Activated effector memory CD4-positive, alpha-beta T cell treated with Interleukin-2 at 50 U/mL for 16 hours (primary cell): ENCODE measurements at regions not wholly inside any gene's neighbourhood (a gene's known extent, or its start where the extent isn't known, plus 50 kb on each side); places are given as distances from the start of the nearest gene placed in this dataset.
"Not testable (repeated sequence)": the region's sequence is repeated elsewhere in the genome, so short reads cannot be mapped to it uniquely, and the experiment has no call there.

Experiments
- DNase-seq: peaks from one replicate; pipeline ENCODE4 v3.0.0-alpha.2; 2020

DNA sequence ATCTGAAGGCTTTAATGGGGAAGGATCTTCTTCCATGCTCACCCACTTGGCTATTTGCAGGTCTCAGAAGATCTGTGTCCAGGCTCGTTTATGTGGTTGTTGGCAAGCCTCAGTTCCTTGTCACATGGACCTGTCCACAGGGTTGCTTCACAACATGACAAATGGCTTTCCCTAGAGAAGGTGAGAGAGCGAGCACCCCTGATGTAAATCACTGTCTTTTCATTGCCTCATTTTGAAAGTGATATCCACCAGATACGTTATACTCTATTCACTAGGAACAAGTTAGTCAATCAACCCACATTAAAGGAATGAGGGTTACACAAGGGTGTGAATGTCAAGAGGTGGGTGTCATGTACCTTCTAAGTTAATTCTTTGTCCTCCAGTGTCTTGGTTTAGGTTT is 433.3 kb downstream of the RPS6KC1 start:
- DNase-seq, result no peak

DNA sequence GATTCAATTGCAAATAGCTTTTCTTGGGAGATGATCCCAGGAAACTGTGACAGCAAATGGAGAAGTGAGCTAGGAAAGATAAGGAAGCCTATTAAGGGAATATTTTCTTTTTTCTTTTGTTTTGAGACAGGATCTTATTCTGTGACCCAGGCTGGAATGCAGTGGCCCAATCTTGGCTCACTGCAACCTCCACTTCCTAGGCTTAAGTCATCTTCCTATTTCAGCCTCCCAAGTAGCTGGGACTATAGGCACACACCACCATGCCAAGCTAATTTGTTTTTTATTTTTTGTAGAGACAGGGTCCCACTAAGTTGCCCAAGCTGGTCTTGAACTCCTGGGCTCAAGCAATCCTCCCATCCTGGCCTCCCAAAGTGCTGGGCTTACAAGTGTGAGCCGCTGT is 433.7 kb downstream of the RPS6KC1 start:
- DNase-seq, result no peak

DNA sequence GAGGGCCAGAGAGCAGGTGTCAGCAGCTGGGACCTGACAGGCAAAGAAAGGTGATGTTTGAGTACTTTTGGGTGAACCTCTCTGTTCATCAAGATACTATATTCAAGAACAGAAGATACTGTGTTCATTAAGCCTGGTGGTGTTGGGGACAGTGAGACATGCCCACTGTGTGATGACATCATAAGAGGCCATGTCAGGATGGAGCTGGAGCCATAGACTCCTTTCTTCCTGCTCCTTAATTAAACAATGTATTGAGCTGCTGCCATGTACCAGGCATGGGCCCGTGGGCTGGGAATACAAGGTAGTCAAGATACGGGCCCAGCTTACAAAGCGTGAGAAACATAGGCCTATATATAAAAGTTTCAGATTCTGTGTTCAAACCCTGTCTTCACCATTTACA is 435.4 kb downstream of the RPS6KC1 start:
- DNase-seq, result no peak

DNA sequence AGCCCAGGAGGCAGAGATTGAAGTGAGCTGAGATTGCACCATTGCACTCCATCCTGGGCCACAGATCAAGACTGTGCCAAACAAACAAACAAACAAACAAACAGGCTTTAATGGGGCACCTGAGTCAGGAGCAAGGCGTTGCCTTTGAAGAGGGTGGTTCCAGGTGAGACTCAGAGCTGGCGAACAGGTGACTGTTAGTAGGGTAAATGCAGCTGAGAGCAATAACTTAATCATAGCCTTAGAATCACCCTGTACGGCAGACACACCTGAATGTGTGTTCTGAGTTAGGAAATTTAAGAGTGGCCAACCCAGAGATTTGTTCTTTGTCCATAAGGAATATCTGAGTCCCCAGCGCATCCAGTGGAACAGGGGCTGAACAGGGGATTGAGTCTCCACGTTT is 440.4 kb downstream of the RPS6KC1 start:
- no peak for DNase-seq

DNA sequence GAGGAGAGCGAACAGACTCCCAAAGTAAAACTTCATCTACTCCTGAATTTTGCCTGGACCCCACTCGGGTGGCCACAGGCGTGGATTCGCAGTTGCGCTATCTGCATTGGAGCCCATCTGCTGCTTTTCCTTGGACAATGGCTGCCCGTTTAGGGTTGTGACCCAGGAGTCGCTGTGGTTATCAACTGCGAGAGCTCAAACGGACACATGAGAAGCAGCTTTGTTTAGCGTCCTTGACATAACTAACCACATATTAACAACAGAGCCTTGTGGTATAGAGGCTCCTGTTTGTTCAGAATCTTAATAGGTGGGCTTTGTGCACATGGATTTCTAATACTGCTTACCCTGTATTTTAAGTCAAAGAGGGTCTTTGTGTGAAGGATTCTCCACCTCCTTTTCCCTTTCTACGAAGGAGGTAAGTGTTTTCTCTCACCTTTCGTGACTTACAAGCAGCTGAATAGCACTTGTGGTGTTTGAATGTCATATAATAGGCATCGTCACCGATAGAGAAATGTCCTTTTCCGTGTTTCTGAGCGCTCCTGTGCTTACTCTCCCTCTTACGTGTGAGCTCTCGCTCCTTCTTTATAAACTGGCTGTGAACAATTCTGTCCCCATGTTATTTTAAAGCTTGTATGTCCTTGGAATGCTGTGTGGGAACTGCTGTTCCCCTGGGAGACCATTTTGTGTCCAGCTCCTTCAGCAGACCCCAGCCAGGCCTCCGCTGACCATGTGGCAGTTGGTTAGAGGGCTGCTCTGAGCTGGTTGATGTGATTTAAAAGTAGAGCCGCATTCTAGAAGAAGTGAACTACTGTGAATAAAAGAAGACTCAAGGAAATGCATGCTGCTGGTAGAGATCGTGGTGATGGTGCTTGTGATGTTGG is 441.4 kb downstream of the RPS6KC1 start:
- DNase-seq, result no peak

DNA sequence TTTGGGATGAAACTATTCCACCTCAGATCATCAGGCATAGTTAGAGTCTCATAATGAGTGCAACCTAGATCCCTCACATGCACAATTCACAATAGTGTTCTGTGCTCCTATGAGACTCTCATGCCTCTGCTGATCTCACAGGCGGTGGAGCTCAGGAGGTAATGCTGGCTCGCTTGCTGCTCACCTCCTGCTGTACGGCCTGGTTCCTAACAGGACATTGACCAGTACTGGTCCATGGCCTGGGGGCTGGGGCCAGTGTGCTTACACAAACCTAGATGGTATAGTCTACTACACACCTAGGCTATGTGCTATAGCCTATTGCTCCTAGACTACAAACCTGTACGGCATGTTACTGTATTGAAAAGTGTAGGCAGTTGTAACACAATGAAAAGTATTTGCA is 448.4 kb downstream of the RPS6KC1 start:
- DNase-seq, result no peak

DNA sequence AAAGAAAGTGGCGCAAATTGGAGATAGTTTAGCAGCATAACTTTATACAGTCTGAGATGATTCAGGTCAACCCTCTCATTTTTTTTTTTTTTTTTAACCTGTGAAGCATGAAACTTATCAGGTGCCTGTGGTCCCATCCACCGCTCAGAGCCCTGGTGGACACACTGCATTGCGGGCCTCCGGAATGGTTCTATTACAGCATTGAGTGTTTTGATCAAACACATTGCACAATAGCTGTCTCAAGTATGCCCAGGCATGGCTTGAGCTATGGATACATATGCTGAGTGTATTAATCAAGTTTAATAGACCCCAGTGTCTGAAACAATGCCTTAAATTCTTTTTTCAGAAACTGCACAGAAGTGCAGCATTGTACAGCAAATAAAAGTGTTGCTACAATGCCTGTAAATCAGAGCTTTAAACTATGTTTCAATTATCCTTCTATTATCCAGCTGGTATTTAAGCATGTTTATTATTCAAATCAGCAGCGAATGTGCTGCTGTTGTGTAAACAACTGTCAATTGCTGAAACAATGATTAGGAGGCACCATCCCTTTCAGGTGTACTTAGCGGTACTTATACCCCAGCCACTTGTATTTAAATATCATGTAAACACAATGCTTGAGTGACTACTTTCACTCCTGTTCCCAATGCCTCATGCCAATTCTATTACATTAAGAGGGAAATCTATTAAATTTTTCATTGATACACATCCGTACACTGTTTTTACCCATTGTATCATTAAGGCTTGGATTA is 456.6 kb downstream of the RPS6KC1 start:
- DNase-seq, result no peak

DNA sequence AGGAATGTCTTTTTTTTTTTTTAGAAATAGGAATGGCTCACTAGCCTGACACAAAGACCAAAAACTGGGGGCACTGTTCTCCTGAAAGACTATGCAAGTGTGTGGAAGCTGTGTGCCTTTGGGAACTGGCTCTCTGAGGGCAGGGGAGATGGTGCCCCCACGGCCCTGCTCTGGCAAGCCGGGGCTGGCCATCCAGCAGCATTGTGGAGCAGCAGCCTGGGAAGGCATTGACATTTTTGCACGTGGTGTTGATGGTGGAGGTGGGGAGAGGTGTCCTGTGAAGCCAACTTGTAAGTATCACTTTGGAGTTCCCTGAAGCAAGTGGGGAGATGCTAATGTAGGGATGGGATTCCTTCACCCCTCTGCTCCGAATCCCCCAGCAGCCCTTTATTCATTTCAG is 460.1 kb downstream of the RPS6KC1 start:
- DNase-seq, result no peak

DNA sequence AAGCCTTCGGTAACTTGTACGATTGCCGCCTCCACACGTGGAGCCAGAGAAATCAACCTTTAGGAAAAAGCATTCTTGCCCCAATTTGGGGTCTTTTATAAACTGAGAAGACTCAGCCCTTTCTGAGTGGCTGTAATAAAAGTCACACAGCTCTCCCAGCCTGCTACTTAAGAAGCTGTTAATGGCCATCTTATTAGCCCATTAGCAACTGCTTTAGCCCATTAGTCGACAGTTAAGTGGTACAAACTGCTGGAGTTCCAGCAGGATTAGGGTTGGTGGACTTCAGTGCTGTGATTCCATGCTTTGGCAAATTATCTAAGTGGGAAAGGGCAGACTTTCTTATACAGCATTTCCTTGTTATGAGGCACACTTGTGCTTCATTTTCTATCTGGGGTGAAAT is 461.3 kb downstream of the RPS6KC1 start:
- no peak for DNase-seq

DNA sequence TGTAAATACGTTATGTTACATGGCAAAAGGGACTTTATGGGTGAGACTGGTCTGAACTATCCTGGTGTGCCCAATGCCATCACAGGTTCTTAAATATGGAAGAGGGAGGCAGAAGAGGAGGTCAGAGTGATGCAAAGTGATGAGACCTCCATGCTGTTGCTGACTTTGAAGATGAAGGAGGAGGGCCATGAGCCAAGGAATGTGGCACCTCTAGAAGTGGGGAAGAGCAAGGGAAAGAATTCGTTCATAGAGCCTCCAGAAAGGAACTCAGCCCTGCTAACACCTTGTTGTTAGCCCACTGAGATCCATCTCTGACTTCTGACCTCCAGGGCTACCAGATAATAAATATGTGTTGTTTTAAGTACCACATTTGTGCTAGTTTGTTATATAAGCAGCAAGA is 462.0 kb downstream of the RPS6KC1 start:
- DNase-seq, result no peak

DNA sequence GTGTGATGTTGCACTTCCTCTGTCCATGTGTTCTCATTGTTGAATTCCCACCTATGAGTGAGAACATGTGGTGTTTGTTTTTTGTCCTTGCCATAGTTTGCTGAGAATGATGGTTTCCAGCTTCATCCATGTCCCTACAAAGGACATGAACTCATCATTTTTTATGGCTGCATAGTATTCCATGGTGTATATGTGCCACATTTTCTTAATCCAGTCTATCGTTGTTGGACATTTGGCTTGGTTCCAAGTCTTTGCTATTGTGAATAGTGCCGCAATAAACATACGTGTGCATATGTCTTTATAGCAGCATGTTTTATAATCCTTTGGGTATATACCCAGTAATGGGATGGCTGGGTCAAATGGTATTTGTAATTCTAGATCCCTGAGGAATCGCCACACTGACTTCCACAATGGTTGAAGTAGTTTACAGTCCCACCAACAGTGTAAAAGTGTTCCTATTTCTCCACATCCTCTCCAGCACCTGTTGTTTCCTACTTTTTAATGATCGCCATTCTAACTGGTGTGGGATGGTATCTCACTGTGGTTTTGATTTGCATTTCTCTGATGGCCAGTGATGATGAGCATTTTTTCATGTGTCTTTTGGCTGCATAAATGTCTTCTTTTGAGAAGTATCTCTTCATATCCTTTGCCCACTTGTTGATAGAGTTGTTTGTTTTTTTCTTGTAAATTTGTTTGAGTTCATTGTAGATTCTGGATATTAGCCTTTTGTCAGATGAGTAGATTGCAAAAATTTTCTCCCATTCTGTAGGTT is 463.6 kb downstream of the RPS6KC1 start:
- DNase-seq, result not testable (repeated sequence)

DNA sequence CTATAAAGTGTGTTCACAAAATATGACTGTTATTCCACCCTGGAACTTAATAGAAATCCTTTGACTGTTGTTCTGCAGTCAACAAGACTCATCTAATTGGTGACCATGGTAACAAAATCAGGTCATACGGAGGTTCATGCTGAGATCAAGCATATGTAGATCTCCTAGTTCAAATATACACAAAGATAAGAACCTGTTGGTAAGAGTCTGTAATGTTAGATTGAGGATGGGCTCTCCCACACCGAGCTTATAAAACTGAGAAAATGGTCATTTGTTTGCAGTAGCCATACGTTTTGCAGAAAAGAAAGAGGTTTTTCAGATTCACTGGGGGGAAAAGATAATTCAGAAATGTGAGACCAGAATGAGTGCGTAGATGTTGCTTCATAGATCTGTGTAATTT is 468.1 kb downstream of the RPS6KC1 start:
- DNase-seq, result no peak

DNA sequence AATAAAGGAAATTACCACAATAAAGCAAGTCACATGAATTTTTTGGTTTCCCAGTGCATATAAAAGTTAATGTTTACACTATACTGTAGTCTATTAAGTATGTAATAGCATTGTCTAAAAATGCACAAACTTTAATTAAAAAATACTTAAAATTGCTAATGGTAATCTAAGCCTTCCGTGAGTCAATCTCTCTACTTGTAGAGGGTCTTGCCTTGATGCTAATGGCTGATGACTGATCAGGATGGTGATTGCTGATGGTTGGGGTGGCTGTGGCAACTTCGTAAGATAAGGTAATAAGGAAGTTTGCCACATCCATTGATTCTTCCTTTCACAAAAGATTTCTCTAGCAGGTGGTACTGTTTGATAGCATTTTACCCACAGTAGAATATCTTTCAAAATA is 466.6 kb upstream of the PROX1 start:
- no peak for DNase-seq

DNA sequence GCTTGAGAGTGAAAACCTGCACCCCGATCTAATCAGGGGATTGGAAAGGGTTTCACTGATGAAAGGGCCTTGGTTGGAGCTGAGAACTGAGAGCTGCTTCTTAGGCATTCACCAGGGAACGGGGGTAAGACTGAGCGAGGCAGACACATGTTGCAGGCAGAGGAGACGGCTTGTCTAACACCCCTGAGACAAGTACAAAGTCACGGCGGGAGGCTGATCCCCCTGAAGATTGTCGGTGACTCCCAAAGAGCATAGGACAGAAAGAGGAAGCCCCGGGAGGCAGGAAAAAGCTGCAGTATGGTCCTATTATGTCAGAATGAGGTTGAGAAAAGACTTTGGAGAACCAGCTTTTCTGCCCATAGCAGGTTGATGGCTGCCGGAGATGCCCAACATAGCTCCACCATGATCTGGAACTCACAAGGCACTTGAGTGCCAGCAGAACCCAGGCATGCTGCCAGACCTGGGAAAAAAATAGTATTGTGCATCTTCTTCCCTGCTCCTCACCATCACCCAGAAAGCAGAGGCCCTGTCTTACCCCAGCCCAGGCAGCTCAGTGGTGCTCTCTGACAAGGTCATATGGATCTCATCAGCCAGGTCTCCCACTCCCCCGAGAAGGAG is 463.9 kb upstream of the PROX1 start:
- no peak for DNase-seq

DNA sequence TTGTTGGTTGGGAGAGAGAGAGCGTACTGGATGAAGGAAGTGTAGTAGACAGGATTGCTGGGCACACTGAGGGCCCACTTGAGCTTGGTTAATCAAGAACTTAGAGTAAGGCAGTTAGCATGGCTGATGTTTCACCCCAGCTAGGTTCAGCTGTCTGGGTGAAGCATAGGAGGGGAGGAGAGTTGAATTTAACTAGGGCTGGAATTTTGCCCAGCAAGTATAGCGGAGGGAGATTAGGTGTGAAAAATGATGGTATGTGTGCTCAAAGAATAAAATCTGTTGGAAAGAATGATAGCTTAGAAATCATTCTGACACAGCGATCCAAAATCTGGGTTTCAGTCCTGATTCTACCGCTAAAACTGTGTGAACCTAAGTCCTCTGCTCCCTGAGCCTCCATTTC is 461.5 kb upstream of the PROX1 start:
- no peak for DNase-seq

DNA sequence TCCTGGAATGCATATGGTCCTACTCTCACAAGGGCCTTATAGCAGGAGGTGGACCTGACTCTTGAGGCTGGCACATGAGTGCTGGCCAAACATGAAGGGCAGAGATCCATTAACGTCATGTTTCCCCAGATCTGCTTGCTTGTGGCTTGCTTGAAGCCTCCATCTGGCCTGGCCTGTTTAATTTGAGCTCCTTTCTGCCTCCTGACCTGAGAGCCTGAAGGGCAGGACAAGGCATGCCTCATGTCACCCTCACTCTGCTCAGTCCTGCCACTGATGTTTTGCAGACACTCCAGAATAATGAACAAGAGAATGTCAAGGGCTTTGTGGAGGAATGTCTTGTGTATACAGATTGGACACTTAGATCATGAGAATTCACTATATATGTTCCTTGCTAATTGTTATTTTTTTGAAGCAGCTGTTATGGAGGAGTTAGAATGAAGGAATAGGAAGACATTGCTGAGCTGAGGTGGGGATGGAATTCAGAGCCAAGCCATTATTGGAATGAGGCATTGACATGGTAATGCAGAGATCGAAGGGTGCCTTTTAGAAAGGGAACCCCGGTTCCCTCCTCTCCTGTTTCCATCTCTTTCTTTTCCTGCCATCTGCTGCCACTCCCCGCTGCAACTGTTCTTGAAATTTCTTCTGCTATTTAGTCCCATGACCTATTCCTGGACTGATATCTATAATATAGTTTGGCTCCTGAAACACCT is 457.0 kb upstream of the PROX1 start:
- DNase-seq, result no peak

DNA sequence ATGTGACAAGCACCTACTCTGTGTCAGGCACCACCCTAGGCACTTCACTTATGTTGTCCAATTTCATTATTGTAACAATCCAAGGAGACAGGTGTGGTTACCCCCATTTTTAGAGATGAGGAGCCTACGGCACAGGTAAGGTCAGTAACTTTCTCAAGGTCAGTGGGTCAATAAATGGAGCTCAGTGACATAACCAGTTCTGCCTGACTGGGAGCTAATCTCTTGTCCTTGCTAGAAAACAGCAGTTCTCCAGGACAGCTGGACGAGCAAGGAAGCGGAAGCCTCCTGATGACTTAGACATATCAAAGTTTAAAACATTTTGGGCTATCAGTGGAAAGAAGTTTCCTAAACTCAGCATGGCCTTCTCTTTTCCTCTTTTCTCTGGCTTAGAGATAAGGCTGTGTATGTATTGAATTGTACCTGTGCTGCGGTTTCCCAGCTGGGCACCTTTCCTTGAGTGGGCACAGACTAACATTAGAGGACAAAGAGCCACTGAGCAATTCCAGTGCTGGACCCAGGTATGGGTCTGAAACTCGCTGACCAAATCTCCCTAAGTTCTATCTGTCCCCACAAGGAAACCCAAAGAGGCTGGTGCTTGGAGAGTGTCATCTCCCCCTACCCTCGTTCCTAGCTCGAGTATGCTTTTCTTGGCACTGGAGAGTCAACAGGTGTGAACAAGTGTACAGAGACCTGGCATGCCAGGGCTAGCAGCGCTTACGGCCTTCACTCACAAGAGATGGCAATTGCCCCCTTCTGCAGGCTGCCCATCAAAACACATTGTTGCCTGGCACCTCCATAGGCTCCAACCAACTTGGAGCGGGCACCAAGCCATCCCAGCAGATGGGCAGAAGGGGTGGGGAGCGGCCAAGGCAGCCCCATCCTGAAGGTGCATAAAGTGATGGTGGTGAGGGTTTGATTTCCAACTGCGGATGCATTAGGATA is 456.1 kb upstream of the PROX1 start:
- no peak for DNase-seq

DNA sequence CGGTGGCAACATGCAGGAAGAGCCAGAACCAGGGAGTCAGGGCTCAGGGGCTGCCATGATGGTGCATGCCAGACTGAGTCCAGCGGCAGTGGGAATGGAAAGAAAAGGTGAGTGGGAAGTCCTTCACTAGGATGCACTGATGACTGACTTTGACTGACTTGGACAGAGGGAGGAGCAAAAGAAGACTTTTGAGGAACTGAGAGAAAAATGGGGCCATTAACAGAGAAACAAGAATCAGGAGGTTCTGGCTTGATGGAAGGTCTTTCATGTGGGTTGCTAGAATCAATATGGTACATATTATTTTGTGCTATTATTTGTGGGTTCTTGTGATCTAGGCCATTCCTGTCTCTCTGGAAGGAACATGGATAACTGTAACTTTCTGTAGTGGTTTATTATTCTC is 454.6 kb upstream of the PROX1 start:
- no peak for DNase-seq

DNA sequence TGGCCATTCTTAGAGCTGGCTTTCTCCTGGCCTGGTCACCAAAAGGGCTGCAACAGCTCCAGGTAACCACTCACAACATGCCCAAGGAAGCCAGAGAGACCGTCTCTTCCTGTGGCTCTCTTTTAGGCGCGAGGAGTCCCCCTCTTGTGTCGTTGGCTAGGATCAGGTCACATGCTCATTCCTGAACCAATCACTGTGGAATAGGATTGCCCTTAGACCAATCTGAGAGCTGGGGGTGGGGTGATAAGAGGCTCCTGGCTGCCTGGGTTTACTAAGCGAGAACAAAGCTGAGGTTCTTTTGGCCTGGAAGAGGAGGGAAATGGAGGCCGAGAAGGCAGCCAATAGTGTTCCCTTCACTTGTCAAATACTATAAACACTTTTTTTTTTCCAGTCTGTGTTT is 452.1 kb upstream of the PROX1 start:
- DNase-seq, result no peak

DNA sequence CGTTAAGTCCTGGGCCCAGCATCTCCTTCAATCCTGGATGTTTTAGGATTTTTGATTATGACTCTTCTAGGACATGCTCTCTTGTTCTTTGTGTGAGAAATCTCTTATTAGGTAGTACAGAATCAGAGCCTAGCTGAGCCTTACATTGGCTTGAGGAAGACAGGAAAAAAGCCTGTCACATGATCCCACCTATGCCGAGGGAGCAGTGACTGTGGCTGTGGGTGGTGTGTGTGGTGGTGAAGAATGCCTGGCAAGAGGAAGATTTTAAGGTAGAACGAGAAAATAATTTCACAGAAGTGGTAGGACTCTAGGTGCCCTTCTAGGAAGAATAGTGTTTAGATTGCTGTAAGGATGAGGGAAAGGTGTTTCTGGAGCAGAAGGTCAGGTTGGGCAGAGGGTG is 449.5 kb upstream of the PROX1 start:
- DNase-seq, result no peak

DNA sequence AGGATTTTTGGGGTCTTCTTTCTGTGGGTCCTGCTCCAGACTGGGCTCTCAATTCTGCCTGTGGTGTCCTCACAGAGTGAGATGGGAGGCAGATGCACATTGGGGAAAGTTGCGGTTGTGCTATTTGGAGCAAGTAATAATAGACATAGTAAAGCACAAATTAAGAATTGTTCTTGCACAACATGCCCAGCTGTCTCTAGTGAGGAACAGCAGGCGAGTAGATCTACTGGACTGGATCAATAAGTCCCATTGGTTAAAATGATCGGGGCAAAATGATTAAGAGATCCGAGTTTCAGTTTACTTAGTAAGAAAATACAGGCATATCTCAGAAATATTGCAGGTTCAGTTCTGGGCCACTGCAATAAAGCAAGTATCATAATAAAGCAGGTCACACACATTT is 448.3 kb upstream of the PROX1 start:
- DNase-seq, result no peak
